B cell (primary cell): ENCODE measurements at regions not wholly inside any gene's neighbourhood (a gene's known extent, or its start where the extent isn't known, plus 50 kb on each side); places are given as distances from the start of the nearest gene placed in this dataset.

ENCODE experiments used
- ATAC-seq: fragments of 200-7000 bp; cut with Tn5 transposase; one replicate; pipeline ENCODE4 v1.10.0; 2021; ENCODE audit warnings: low read depth, mild to moderate bottlenecking, moderate number of reproducible peaks, moderate library complexity
- CTCF ChIA-PET: fragments of 350-600 bp; sonication (Branson Sonifier 250); formaldehyde crosslinking; loops from one replicate; lab custom pipeline; 2021; ENCODE audit warnings: antibody characterized with exemption, inconsistent platforms; lab: Charles Lee
- POLR2A ChIA-PET: fragments of 350-600 bp; sonication (Branson Sonifier 250); formaldehyde crosslinking; loops from one replicate; lab custom pipeline; 2021; ENCODE audit warnings: antibody characterized with exemption; lab: Charles Lee
- DNase-seq: peaks from one replicate; pipeline ENCODE4 v3.0.0; 2013
- H2AFZ ChIP-seq: 2 replicates; pipeline ENCODE4 v1.6.1; 2012; ENCODE audit warnings: mild to moderate bottlenecking, low read depth, low read length; ENCODE audit not compliant: insufficient read depth, poor library complexity, severe bottlenecking
- H3K27ac ChIP-seq, 2 donors: 1 replicate in 1 of 2; 2 replicates in 1 of 2; pipeline ENCODE4 v1.5.1; 2012 to 2013; ENCODE audit warnings: low read length in 2 of 2, mild to moderate bottlenecking in 2 of 2, moderate library complexity in 1 of 2
- H3K27me3 ChIP-seq, 4 experiments: fragments of 200-600 bp in 1 of 4; sonication (generic) in 1 of 4; replicated peaks in 1 of 4; 1 replicate in 2 of 4; 2 replicates in 2 of 4; pipeline versions ENCODE4 v1.6.1 to v1.7.0; 2013 to 2016; ENCODE audit warnings: low read length in 3 of 4, mild to moderate bottlenecking in 2 of 4, mixed read lengths in 1 of 4, moderate library complexity in 1 of 4; ENCODE audit not compliant: insufficient read depth in 4 of 4, control insufficient read depth in 3 of 4; ENCODE audit errors: control extremely low read depth in 1 of 4
- H3K36me3 ChIP-seq, 2 experiments: replicated peaks in 1 of 2; 1 replicate in 1 of 2; 2 replicates in 1 of 2; pipeline versions ENCODE4 v1.6.1 to v1.7.1; 2013; ENCODE audit warnings: low read length in 1 of 2; ENCODE audit not compliant: insufficient read depth in 2 of 2, control insufficient read depth in 1 of 2; ENCODE audit errors: control extremely low read depth in 1 of 2, extremely low read depth in 1 of 2
- H3K4me1 ChIP-seq, 2 donors: fragments of 200-600 bp in 1 of 2; sonication (generic) in 1 of 2; 1 replicate in 1 of 2; 2 replicates in 1 of 2; pipeline versions ENCODE4 v1.5.1 to v1.6.1; 2013 to 2017; ENCODE audit warnings: low read length in 2 of 2; ENCODE audit not compliant: control insufficient read depth in 2 of 2, insufficient read depth in 2 of 2
- H3K4me2 ChIP-seq: replicated peaks from 2 replicates; pipeline ENCODE3; 2012; ENCODE audit warnings: mild to moderate bottlenecking, low read depth, low read length; ENCODE audit not compliant: poor library complexity, severe bottlenecking
- H3K4me3 ChIP-seq, 5 experiments: fragments of 200-600 bp in 1 of 5; sonication (generic) in 1 of 5; 1 replicate in 3 of 5; 2 replicates in 2 of 5; pipeline versions ENCODE4 v1.5.1 to v1.7.0; 2011 to 2016; ENCODE audit warnings: low read length in 4 of 5, mild to moderate bottlenecking in 4 of 5, low read depth in 2 of 5, control low read depth in 1 of 5, moderate library complexity in 1 of 5; ENCODE audit not compliant: insufficient read depth in 1 of 5; ENCODE audit errors: control extremely low read depth in 1 of 5, extremely low read depth in 1 of 5
- H3K79me2 ChIP-seq: fragments of 200-600 bp; sonication (generic); one replicate; pipeline ENCODE4 v1.6.0; 2016; ENCODE audit warnings: low read length; ENCODE audit not compliant: control insufficient read depth, insufficient read depth
- H3K9ac ChIP-seq: fragments of 200-600 bp; sonication (generic); 2 replicates; pipeline ENCODE4 v1.6.1; 2017; ENCODE audit warnings: mild to moderate bottlenecking, low read length, moderate library complexity
- H3K9me3 ChIP-seq, 3 donors: one replicate each; pipeline versions ENCODE4 v1.6.1 to v1.7.1; 2013; ENCODE audit warnings: low read length in 2 of 3; ENCODE audit not compliant: control insufficient read depth in 2 of 3, insufficient read depth in 1 of 3; ENCODE audit errors: control extremely low read depth in 1 of 3
- H4K20me1 ChIP-seq: 2 replicates; pipeline ENCODE4 v1.6.0; 2012; ENCODE audit warnings: mild to moderate bottlenecking, low read length; ENCODE audit not compliant: insufficient read depth, control insufficient read depth, poor library complexity, severe bottlenecking
- H3K27ac Mint-ChIP-seq: one replicate; pipeline ENCODE4 v1.8.0; 2021; ENCODE audit warnings: mixed read lengths
- H3K27me3 Mint-ChIP-seq: one replicate; pipeline ENCODE4 v1.8.0; 2021; ENCODE audit warnings: mixed read lengths
- H3K4me1 Mint-ChIP-seq: one replicate; pipeline ENCODE4 v1.8.0; 2021; ENCODE audit warnings: mixed read lengths
- H3K4me3 Mint-ChIP-seq: one replicate; pipeline ENCODE4 v1.8.0; 2021; ENCODE audit warnings: mixed read lengths
- H3K9me3 Mint-ChIP-seq: one replicate; pipeline ENCODE4 v1.8.0; 2022; ENCODE audit warnings: mixed read lengths; ENCODE audit not compliant: insufficient read depth
- CTCF ChIP-seq: fragments of 200-600 bp; IDR thresholded peaks from one replicate; pipeline ENCODE4 v1.8.0; 2022; ENCODE audit warnings: antibody characterized with exemption, mild to moderate bottlenecking
- EZH2 ChIP-seq: IDR thresholded peaks from 2 replicates; pipeline ENCODE4 v1.6.1; 2012; ENCODE audit warnings: borderline replicate concordance, low read depth, mild to moderate bottlenecking, moderate library complexity, low read length; ENCODE audit not compliant: insufficient read depth, poor library complexity, severe bottlenecking
- WGBS: methylation state at CpG from one replicate; pipeline ENCODE4 v1.1.5; 2013; ENCODE audit warnings: missing lambda C conversion rate; ENCODE audit not compliant: insufficient coverage; 5-methylcytosine and 5-hydroxymethylcytosine counted together
- intact Hi-C: fragments of 100-400 bp; cut with micrococcal nuclease; formaldehyde crosslinking; loops from one replicate; pipeline ENCODE4 v1.10.0; 2022

DNA sequence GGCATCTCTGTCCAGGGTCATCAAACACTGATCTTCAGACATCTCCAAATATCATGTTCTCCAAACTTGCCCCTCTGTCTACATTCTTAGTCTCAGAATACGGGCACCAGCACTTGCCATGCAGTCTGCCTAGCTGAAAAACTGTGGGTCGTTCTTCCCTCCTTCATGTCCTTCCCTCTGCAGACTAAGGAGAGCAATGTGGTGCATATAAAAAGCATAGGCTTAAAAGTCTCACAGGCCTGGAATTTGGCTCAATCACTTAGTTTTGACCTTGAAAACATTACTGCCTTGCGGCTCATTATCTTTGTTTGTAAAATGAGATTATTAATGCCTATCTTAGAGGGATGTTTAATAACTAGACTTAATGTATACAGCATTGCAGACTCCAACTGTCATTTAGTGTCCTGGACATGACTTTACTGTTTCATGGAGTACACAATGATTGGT, 362.8 kb downstream of the NPR3 start:
- H3K27ac ChIP-seq = no peak overlapping the region
- POLR2A ChIA-PET = no interaction called here
- no peak overlapping the region for H3K4me3 ChIP-seq
- intact Hi-C loops = no loop called here
- no peak for TF ChIP-seq CTCF
- no peak for TF ChIP-seq EZH2
- H3K36me3 ChIP-seq = no peaks in the 10 kb centered on the region
- H3K4me2 ChIP-seq = no peak overlapping the region
- Mint-ChIP-seq H3K27ac (no peak overlapping the region), H3K4me1 (no peaks in the 10 kb centered on the region), H3K9me3 (no peaks in the 10 kb centered on the region), H3K4me3 (no peak overlapping the region), H3K27me3 (no peaks in the 10 kb centered on the region)
- H3K79me2 ChIP-seq = no peaks in the 10 kb centered on the region
- H2AFZ ChIP-seq = no peak overlapping the region
- H3K27me3 ChIP-seq = no peaks in the 10 kb centered on the region
- no peak for DNase-seq
- H4K20me1 ChIP-seq = no peaks in the 10 kb centered on the region
- no peak for ATAC-seq
- no CpG with 5 or more reads among the region's 3 CpGs for WGBS
- CTCF ChIA-PET = no interaction called here
- H3K4me1 ChIP-seq = no peaks in the 10 kb centered on the region
- H3K9ac ChIP-seq = no peak overlapping the region
- H3K9me3 ChIP-seq = no peaks in the 10 kb centered on the region

DNA sequence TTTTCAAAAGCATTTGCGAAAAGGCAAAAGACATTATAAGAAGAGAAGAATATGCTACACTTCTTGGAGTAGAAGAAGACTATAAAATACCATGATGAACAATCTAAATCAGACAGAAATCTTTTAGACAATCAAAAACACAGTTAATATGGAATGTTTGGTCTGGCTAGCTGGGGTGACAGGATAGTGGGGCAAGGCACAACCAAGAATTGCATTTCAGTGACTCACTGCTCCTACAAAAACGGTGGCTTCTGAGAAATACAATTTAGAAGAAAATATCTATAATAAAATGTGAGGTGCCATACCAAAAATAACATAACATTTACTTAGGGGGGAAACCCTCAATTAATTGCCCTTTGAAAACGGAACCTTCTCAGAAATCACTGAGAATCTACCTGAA, 363.4 kb downstream of the NPR3 start:
- H3K9me3 Mint-ChIP-seq = no peaks in the 10 kb centered on the region
- no peaks in the 10 kb centered on the region for H3K4me1 Mint-ChIP-seq
- CTCF ChIA-PET = no interaction called here
- no peak overlapping the region for H3K4me3 Mint-ChIP-seq
- H3K27ac Mint-ChIP-seq = no peak overlapping the region
- no peak overlapping the region for H3K9ac ChIP-seq
- WGBS = no CpG with 5 or more reads among the region's 3 CpGs
- TF ChIP-seq CTCF = no peak
- TF ChIP-seq EZH2 = no peak
- no peak overlapping the region for H2AFZ ChIP-seq
- no peaks in the 10 kb centered on the region for H3K79me2 ChIP-seq
- ATAC-seq (no peak), DNase-seq (no peak)
- H3K27ac ChIP-seq = no peak overlapping the region
- H3K4me3 ChIP-seq = no peak overlapping the region
- no peaks in the 10 kb centered on the region for H3K9me3 ChIP-seq
- no peaks in the 10 kb centered on the region for H3K27me3 ChIP-seq
- H3K4me1 ChIP-seq = no peaks in the 10 kb centered on the region
- H3K4me2 ChIP-seq = no peak overlapping the region
- H3K27me3 Mint-ChIP-seq = no peaks in the 10 kb centered on the region
- intact Hi-C loops = no loop called here
- POLR2A ChIA-PET = no interaction called here
- H3K36me3 ChIP-seq = no peaks in the 10 kb centered on the region
- H4K20me1 ChIP-seq = no peaks in the 10 kb centered on the region
